SK-N-DZ (cell line): ENCODE measurements at regions not wholly inside any gene's neighbourhood (a gene's known extent, or its start where the extent isn't known, plus 50 kb on each side); places are given as distances from the start of the nearest gene placed in this dataset.
"Not testable (repeated sequence)": the region's sequence is repeated elsewhere in the genome, so short reads cannot be mapped to it uniquely, and the experiment has no call there.

Experiments used
- DNase-seq: peaks from one replicate; pipeline ENCODE4 v3.0.0-alpha.2; 2015; ENCODE audit warnings: low spot score

DNA sequence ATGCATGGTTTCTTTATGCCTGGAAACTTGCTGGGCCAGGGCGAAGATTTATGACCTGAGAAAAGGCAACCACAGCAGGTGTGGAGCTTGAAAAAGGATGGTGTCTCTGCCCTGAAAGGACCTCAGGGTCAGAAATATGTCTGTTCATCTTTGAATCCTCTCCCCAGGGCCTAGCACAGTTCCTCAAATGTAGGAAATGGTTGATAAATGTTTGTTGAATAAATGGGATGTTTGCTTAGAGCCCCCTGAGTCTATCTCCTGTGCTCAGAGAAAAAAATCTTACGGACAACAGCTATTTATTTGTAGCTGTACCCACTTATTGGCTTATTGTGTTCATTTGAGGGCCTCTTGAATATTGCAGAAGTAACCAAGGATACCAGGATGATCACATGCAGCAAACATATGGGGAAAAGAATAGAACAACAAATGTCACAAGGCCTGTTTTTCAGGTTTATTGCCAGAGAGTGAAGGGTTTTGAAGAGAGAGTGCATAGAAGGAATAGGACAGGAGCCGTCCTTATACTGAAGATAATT, 114.5 kb downstream of the KLF5 start:
- no peak for DNase-seq

DNA sequence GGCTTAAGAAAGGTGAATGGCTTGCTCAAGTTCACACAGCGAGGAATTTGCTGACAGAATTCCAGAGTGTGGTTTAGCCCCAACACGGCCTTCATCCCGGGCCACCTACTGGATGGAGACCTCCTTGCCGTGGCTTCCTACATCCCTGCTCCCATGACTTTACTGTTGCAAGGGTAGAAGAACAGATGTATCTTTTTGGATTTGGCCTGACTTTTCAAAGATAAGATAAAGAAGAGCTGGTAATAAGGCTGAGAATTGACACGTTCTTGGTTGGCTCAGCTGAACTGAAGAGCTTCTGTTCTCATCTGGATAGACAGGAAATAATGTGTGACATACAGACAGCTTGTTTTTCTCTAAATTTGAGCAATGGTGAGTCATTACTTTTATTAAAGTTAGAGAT, 113.1 kb downstream of the KLF5 start:
- no peak for DNase-seq

DNA sequence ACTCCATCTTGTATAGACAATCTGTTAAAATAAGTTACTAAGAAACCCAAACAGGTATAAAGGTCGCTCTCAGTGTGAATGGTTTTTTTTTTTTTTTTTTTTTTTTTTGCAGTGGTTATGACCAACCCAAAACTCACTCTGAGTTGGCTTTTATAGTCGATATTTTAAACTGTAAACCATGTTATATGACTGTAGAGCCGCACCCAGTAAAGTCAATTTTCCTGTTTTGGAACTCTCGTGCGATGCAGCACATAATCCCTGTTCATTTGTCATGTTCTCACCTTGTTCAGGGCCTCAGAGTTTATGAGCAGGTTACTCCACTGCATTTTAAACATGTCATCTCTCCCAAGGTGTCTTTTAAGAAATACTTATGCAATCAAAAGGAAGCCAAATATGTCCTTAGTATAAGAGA, 112.5 kb downstream of the KLF5 start:
- no peak for DNase-seq

DNA sequence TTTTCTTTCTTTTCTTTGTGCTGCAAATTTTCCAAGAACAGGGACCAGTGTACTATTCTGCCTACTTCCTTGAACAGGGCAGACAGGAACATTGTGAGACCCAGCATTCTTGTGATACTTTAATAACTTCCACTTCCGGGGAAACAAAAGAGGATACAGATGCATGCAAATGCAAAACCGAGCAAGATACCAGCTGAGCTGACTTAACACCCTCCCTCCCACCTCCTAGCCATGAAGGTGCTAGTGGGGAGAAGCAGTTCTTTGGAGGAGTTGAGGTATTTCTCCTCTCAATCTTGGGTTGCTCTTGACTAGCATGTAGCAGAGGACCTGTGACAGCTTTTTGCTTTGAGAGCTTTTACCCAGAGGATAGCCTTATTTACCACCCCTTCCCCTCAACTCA, 111.2 kb downstream of the KLF5 start:
- no peak for DNase-seq

DNA sequence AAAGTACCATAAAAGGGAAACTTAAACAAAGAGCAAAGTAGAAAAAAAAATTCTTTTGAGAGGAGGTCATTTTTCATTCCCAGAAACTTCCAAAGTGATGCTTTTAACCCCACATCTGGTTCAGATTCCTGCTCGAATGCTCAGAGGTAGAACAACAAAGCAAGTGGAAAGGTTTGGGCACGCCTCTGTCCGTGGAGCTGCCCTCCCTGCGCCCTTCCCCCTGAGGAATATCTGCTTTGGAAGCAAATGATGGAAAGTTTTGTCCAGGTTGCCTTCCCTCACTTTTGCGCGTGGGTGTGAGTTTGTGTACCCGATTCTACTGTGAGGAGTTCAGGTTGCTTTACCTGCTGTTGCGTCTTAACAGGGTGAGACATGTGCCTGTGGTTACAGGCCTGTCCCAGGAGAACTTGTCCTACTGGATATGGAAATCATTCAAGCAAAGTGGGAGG, 110.2 kb downstream of the KLF5 start:
- no peak for DNase-seq

DNA sequence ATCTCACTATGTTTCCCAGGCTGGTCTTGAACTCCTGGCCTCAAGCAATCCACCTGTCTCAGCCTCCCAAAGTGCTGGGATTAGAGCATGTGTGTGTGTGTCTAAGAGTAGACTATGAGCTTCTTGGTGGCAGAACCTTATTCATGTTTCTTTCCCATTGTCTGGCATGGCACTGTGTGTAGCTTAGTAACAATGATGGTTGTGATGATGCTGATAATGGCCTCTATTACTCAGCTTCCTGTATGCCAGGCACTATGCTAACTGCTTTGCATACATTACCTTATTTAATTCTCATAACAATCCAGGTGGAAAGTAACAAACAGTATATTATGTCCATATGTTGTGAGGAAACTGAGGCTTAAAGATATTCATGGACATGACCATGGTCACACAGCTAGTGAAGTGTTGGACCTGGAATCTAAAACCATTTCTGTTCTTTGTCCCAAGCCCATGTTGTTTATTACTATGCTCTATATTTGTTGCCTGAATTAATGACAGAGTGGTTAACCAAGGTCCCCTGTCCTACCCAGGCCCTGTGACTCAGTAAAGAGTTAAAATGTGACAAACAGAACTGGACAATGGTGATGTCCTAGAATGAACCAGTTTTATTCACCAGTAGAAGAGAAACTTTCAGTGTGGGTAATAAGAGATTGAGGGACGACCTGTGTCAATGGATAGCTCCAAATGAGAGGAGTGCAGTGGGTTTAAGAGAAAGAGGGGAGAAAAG, 109.6 kb downstream of the KLF5 start:
- no peak for DNase-seq

DNA sequence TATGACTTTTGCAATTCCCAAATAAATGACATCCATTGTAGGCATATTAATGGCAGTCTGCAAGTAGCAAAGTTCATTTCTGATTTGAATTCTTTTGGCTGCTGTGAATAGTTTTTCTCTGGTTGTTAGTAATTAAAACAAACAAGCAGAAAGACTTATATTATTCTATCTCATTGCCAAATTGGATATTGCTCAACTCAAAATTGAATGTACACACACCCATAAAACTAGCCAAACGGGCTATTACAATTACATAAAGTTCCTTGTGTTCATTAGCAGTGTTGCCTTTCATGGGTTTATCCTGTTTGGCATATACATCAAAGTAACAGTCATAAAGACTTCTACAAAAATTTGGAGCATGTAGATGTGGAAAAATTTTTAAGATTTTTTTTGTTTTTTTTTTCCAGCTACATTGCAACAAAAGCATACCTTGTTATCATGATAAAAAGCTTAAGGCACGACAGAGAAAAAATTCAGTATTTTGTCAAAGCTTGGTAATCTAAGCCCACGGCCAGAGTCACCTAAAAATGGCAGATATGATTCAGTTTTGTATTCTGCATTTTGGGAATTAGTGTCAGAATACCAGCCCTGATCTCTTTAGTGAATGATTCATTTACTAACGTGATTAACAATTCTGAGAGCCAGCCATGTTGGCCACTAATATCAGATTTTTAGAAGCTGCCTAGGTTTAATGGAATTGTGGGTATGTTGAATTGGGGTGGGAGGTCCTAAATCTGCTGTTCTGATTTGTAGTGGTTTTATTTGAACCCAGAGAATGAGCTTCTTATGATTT, 108.4 kb downstream of the KLF5 start:
- DNase-seq = no peak

DNA sequence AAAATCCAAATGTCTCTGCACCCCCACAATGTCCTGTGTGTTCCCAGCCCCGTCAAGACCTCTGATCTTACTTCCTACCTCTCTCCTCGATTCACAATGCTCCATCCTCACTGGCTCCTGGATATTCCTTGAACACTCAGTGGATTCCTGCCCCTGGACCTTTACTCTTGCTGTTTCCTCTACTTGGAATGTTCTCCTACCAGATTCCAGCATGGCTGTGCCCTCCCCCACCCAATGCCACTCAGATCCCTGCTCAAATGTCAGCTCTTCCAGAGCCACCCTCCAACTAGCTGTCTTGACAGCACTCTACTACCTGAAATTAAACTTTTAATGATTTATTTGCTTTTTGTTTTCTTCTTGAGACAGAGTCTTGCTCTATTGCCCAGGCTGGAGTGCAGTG, 107.4 kb downstream of the KLF5 start:
- DNase-seq = no peak

DNA sequence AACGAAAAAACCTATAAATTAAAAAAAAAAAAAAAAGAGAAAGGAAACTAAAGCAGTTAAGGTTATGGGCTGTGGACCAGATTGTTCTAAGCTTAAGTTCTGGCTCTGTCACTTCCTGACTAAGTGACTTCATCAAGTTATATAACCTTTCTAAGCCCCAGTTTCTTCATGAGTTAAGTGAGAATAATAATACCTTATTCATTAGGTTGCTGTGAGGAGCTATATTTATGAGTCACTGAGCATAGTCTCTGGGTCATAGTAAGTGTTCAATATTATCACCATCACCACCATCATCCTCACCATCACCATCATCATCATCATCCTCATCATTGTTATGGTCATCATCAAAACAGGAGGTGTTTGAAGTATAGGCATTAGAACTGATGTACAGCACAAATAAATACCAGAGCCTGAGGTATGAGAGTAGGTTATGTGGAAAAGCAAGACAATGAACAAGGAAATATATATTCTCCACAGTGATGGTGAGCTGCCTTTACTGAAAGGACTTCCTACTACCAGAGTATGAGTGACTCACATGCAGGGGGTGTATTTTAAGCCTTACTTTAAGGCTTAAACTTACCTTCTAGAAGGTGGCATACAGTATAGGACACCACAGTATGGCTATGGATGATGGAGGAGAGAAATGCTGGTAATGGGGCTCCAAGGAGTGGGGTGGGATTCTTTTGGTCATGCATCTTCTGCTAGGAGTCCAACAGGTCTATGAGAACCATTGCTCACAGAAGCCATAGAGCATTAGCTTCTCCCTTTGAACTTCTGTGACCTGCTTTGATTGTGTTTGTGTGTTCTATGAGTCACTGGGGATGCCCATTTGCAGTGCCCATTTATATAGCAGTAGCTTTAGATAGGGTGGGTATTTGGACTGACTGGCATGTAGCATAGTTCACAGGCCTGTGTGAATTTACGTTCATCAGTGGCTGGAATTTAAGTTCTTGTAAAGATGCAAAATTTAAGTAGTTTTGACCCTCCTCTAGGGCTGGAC, 104.4 kb downstream of the KLF5 start:
- DNase-seq = no peak

DNA sequence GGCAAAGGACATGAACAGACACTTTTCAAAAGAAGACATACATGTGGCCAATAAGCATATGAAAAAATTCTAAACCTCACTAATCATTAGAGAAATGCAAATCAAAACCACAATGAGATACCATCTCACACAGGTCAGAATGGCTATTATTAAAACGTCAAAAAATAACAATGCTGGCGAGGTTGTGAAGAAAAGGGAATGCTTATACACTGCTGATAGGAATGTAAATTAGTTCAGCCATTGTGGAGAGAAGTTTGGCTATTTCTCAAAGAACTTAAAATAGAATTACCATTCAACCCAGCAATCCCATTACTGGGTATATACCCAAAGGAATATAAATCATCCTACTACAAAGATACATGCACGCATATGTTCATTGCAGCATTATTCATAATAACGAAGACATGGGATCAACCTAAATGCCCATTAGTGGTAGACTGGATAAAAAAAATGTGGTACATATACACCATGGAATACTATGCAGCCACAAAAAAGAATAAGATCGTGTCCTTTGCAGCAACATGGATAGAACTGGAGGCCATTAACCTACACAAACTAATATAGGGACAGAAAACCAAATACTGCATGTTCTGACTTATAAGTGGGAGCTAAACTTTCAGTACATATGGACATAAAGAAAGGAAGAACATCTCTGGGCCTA, 101.7 kb downstream of the KLF5 start:
- DNase-seq = not testable (repeated sequence)

DNA sequence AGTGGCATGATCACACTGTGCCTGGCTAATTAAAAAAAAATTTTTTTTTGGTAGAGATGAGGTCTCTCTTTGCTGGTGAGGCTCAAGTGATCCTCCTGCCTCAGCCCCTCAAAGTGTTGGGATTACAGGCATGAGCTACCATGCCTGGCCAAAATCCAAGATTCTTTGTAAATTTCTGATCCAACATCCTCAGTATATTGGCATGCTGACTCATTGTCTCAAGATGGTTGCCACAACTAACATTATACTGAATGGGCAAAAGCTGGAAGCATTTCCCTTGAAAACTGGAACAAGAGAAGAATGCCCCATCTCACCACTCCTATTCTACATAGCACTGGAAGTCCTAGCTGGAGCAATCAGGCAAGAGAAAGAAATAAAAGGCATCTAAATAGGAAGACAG, 100.0 kb downstream of the KLF5 start:
- DNase-seq = no peak

DNA sequence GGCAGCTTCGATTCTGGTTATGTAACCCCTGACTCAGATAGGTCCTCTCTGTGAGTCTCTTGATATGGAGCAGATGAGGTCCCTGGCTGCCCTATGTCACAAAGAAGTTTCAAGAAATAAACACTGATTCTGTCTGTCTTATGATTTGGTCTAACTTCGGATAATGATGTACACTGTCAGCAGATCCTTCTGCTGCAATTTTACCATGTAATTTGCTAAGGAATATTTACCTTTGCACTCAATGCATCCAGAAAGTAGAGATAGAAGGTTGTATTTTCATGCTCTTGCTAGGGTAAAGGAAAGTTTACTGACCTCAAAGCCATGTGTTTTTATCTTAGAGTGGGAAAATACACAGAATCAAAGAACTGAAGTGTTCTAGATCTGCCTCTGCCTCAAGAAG, 98.2 kb downstream of the KLF5 start:
- DNase-seq = no peak

DNA sequence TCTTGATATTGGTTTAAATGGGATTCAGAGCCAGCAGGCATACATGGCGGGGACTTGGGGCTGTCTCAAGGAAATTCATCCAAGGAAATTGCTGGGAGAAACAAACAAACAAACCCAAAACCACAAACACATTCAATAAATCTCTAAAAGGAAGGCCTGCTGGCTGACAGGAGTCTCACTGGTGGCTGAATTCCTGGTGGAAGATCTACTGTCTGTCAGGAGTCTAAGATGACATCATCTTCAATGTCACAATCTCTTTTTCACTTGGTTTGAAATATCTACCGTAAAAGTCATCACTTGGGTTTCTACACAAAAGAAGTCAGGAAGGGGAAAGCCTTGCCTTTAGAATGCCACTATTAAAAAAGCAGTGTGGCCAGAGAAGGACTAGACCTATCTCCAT, 87.9 kb downstream of the KLF5 start:
- no peak for DNase-seq

DNA sequence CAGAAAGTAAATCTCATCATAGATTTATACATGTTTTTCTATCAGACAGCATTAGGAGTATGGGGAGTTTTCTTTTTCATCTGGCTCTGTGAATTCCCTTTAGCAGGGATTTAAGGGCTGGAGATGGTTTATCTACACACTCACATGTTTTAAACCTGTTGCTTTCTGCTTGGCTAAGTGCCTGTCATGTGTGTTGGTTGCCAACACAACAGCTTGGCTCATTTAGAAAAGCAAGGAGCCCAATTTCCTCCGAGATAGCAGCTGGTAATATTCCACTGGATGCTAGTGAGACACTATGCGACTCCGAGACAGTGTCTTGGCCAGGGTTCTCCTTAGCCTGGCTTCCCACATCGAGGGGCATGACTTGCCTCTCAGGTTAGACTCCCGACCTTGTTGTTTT, 83.3 kb downstream of the KLF5 start:
- no peak for DNase-seq

DNA sequence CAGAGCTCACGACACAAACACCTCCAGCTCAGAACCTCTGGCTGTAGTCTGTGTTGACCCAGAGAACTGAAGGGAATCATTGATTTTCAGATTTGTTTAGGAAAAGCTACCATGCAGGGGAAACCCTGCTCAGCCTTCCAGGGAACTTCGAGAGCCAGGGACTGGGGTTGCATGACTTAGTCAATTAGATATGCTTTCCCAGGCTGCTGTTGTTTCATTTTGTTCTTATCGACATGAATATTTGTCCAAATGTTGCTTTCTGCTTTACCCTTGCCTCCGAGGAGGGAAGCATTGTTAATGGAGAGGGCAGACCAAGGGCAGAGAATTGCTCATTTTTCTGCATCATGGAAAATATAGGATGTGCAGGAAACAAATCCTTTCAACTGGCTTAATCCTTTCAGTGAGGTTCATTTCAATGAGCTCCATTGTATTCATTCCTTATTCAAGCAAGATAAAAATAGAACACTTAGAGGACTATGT, 82.5 kb downstream of the KLF5 start:
- no peak for DNase-seq

DNA sequence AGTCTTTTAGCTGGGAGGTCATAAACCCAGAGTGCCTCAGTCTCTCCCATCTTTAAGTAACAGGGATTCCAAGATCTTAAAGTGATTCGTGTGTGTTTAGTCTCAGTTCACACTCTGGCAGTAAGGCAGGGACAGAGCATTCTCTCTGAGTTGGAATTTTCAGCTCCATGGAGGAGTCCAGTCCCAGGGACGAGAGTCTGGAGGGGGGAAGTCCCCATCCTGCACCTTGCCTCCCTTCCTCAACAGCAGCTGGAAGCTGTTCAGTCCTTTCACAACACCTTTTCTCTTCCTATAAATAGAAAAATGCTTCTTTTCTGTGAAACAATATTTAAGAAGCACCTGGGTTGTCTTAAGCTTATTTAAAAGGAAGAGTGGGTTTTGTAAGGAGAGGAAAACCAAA, 82.0 kb downstream of the KLF5 start:
- no peak for DNase-seq

DNA sequence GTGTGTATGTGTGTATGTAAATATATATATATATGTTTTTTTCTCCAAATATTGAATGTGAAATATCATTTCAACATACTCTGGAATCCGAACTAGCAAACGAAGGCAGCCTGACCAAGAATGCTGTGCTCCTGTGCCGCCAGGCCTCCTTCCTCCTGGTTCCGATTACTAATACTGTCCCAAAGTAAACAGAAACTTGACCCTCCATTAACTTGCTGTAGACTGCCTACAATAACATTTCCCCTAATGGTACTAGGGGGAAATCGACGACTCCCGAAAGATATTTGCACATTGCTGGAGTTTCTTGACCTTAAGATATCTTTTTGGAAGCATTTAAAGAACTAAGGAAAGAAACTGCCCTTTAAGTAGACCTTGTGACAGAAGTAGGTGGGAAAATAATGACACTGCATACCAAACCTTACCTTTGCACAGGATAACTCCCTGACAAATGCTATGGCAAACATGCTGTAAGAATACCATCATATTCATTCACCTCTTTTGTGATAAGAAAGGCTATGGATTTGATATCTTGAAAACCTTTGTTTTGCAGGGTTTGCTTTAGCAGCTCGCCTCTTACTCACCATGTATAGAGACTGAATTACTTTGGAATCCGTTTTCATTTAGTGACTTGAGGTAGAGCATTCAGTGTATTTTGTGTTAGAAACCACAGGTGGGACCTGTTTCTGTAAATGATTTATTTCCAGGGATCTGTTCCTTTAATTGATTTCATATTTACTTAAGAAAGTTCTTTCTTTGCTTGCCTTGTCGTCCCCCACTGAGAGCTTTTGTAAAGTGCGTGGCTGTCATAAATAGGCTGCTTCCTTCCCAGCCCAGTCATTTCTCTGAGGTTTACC, 80.1 kb downstream of the KLF5 start:
- no peak for DNase-seq

DNA sequence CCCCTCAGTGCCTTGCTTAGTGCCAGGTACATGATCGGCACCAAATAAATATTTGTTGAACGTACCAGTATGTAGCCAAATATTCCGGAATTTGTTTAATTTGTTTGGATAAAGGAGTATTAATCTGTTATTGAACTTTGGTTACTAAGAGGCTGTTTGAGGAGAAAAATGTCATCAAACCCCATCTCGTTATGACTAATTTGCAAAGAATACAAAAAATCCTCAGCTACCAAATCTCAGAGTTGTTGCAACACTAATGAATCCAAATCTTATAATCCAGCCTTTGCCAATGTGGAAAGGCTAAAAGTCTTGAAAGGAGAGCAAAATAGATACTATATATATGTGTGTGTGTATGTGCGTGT, 79.5 kb downstream of the KLF5 start:
- DNase-seq = no peak

DNA sequence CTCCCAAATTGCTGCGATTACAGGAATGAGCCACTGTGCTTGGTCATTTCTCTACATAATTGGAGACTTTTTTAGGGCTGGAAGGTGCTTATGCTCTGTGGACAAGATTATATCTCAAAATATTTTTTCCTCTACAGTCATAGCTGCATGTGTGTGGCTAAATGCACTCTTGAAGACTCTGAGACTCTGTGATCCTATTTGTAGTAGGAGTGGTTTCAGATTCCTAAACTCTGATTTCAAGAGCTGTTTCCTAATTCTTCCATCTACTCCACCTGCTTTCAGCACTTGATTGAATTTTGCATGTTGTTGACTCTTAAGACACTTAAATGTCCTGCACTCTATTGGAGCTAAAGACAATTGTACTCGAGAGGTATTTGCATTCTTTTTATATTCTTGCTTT, 78.0 kb downstream of the KLF5 start:
- DNase-seq = no peak

DNA sequence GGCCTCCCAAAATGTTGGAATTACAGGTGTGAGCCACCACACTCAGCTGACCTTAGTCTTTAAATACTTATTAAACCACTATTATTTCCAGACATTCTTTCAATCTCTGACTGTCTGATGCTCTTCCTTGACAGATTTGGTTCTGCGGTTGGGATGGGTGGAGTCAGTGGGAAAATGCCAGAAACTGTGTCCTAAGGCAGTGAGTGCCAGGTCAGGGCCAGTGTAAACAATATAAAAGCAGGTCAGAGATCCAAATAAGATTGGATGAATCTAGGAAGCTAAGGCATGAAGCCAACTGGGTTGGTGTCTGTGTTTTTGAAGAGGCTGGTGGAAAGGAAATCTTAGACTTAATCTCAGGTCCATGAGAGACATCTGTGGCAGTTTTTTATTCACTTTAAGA, 74.7 kb downstream of the KLF5 start:
- no peak for DNase-seq
